AG04449 (cell line): ENCODE measurements at regions not wholly inside any gene's neighbourhood (a gene's known extent, or its start where the extent isn't known, plus 50 kb on each side); places are given as distances from the start of the nearest gene placed in this dataset.

Source experiments
- CTCF ChIA-PET: fragments of 350-600 bp; formaldehyde crosslinking; extraction: SDS; loops from one replicate; lab custom pipeline; 2021; ENCODE audit warnings: antibody characterized with exemption; lab: Yijun Ruan, JAX
- POLR2A ChIA-PET: fragments of 400-600, 350-600 bp; formaldehyde crosslinking; extraction: SDS; loops from one replicate; lab custom pipeline; 2020; ENCODE audit warnings: antibody characterized with exemption, inconsistent platforms; lab: Yijun Ruan, JAX
- DNase-seq: peaks from one replicate; pipeline ENCODE4 v3.0.0-alpha.2; 2010; ENCODE audit warnings: low read depth, low spot score
- H3K4me3 ChIP-seq: 2 replicates; pipeline ENCODE4 v1.5.1; 2011; ENCODE audit warnings: low read depth, mild to moderate bottlenecking, control low read depth, low read length
- CTCF ChIP-seq: IDR thresholded peaks from one replicate; pipeline ENCODE4 v1.5.1; 2011; ENCODE audit warnings: mild to moderate bottlenecking, moderate library complexity, low read length, control low read depth, inconsistent platforms; ENCODE audit not compliant: insufficient read depth; ENCODE audit errors: missing control alignments

GRCh38 chr5:159844267-159845121 is 71.8 kb upstream of the ADRA1B start:
- no peak for TF ChIP-seq CTCF
- no peak for DNase-seq
- ChIA-PET CTCF (no interaction called here), POLR2A (no interaction called here)
- H3K4me3 ChIP-seq = no peak overlapping the region

GRCh38 chr5:159849437-159850083 is 66.7 kb upstream of the ADRA1B start:
- ChIA-PET CTCF (interaction anchor here (0.6 kb wide), 1 partner anchor 407 kb away, joined by 3 read pairs; no protein-coding TSS in a partner anchor), POLR2A (no interaction called here)
- DNase-seq = peak; percentile 59
- TF ChIP-seq CTCF = no peak
- H3K4me3 ChIP-seq = no peak overlapping the region

- DNase-seq = no peak
- POLR2A ChIA-PET = no interaction called here
- TF ChIP-seq CTCF = no peak
- CTCF ChIA-PET = interaction anchor here (0.6 kb wide), 1 partner anchor 407 kb away, joined by 3 read pairs; no protein-coding TSS in a partner anchor
- H3K4me3 ChIP-seq = no peak overlapping the region
These were observed 66.1 kb upstream of the ADRA1B start for GRCh38 chr5:159850160-159850559.

GRCh38 chr5:159851053-159851452 is 65.2 kb upstream of the ADRA1B start:
- DNase-seq = no peak
- no peak overlapping the region for H3K4me3 ChIP-seq
- no peak for TF ChIP-seq CTCF
- ChIA-PET POLR2A (no interaction called here), CTCF (no interaction called here)

- no peak for TF ChIP-seq CTCF
- DNase-seq = no peak
- ChIA-PET CTCF (interaction anchor here (1.6 kb wide), 1 partner anchor 26 kb away, joined by 3 read pairs; no protein-coding TSS in a partner anchor), POLR2A (interaction anchor here (0.7 kb wide), 1 partner anchor 403 kb away, joined by 5 read pairs; no protein-coding TSS in a partner anchor)
- H3K4me3 ChIP-seq = no peak overlapping the region
These were observed 61.4 kb upstream of the ADRA1B start for GRCh38 chr5:159854916-159855315.

GRCh38 chr5:159855476-159856191 is 60.6 kb upstream of the ADRA1B start:
- DNase-seq = no peak
- CTCF ChIA-PET = interaction anchor here (1.2 to 1.6 kb wide), 2 partner anchors 25 to 32 kb away, joined by 3 to 4 read pairs; no protein-coding TSS in a partner anchor
- H3K4me3 ChIP-seq = no peak overlapping the region
- TF ChIP-seq CTCF = no peak
- POLR2A ChIA-PET = no interaction called here
